B cell (primary cell): ENCODE measurements at regions not wholly inside any gene's neighbourhood (a gene's known extent, or its start where the extent isn't known, plus 50 kb on each side); places are given as distances from the start of the nearest gene placed in this dataset.

Source experiments
- EZH2 ChIP-seq: IDR thresholded peaks from 2 replicates; pipeline ENCODE4 v1.6.1; 2012; ENCODE audit warnings: borderline replicate concordance, low read depth, mild to moderate bottlenecking, moderate library complexity, low read length; ENCODE audit not compliant: insufficient read depth, poor library complexity, severe bottlenecking
- TF ChIP-seq, protein P1 (sequence below): fragments of 200-600 bp; IDR thresholded peaks from one replicate; pipeline ENCODE4 v1.8.0; 2022; ENCODE audit warnings: antibody characterized with exemption, mild to moderate bottlenecking

DNA sequence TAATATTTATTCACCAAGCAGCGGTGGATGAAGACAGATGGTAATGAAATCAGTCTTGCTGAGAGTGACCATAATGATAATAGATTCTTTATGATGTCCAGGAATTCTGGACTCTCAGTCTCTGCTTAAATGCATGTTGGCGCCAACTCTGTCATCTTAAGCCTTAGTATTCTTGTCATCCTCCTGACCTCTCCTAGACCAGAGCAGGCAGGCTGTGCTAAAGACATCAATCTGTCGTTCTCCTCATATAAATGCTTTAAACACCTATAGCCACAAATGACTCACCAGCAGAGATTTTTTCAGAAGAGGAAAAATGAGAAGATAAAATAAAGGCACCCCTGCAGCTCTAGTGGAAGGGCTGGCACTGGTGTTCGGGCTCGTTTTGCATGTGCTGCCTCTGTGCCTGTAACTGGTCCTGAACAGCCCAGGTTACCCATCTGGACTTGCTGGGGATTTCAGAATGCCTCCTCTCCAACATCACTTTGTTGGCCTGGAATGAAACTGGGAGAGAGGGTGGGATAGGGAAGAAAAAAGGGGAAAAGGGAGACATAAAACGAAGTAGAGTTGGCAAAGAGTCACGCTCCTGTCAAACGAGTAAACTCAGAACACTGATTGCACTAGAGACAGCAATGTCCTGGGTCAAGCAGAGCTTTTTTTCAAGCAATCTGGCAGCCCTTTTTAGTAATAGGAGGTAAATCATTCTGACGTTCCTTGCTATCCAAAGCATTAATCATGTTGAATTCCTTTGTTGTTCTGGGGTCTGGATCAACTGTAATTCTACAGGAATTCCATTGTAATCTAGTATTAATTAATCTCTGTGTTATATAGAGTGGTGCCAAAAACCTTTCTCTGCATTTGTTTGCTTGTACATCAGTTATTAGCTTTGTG lies 195.5 kb upstream of the CLINT1 start:
- TF ChIP-seq, protein P1, sequence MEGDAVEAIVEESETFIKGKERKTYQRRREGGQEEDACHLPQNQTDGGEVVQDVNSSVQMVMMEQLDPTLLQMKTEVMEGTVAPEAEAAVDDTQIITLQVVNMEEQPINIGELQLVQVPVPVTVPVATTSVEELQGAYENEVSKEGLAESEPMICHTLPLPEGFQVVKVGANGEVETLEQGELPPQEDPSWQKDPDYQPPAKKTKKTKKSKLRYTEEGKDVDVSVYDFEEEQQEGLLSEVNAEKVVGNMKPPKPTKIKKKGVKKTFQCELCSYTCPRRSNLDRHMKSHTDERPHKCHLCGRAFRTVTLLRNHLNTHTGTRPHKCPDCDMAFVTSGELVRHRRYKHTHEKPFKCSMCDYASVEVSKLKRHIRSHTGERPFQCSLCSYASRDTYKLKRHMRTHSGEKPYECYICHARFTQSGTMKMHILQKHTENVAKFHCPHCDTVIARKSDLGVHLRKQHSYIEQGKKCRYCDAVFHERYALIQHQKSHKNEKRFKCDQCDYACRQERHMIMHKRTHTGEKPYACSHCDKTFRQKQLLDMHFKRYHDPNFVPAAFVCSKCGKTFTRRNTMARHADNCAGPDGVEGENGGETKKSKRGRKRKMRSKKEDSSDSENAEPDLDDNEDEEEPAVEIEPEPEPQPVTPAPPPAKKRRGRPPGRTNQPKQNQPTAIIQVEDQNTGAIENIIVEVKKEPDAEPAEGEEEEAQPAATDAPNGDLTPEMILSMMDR: no peak
- no peak for TF ChIP-seq EZH2
